H1 (cell line): ENCODE measurements at regions not wholly inside any gene's neighbourhood (a gene's known extent, or its start where the extent isn't known, plus 50 kb on each side); places are given as distances from the start of the nearest gene placed in this dataset.
A peak's percentile ranks its signal among the peaks of the same experiment; 100 is the strongest.

Experiments
- CTCF ChIA-PET: fragments of 300-600 bp; sonication (Branson Sonifier 250); formaldehyde crosslinking; loops from one replicate; lab custom pipeline; 2021; ENCODE audit not compliant: partially characterized antibody; lab: Charles Lee
- POLR2A ChIA-PET: fragments of 300-600 bp; sonication (Branson Sonifier 250); formaldehyde crosslinking; loops from one replicate; lab custom pipeline; 2021; ENCODE audit warnings: inconsistent platforms; ENCODE audit not compliant: partially characterized antibody; lab: Charles Lee
- DNase-seq, 2 experiments: peaks; one replicate each; pipeline versions ENCODE4 v3.0.0 to v3.0.0-alpha.2; 2010 to 2022; ENCODE audit warnings: low spot score in 2 of 2, low read depth in 1 of 2, mixed read lengths in 1 of 2
- FAIRE-seq: peaks from 2 replicates; lab custom pipeline; 2011; peaks lifted over from hg19 to GRCh38; lab: Jason Lieb, UNC
- H2AFZ ChIP-seq: 2 replicates; pipeline ENCODE4 v1.8.1; 2012; ENCODE audit warnings: low read length, inconsistent platforms
- H2AK5ac ChIP-seq: 2 replicates; pipeline ENCODE4 v1.6.1; 2013; ENCODE audit warnings: low read depth, low read length
- H2BK120ac ChIP-seq: replicated peaks from 2 replicates; pipeline ENCODE3; 2013; ENCODE audit warnings: low read depth, low read length, inconsistent platforms
- H2BK12ac ChIP-seq: 2 replicates; pipeline ENCODE4 v1.6.1; 2013; ENCODE audit warnings: low read depth, low read length
- H2BK15ac ChIP-seq: 2 replicates; pipeline ENCODE4 v1.6.1; 2013; ENCODE audit warnings: low read length
- H2BK20ac ChIP-seq: 2 replicates; pipeline ENCODE4 v1.6.1; 2013; ENCODE audit warnings: low read length
- H2BK5ac ChIP-seq: 2 replicates; pipeline ENCODE4 v1.6.1; 2013; ENCODE audit warnings: low read depth, low read length
- H3K14ac ChIP-seq: 2 replicates; pipeline ENCODE4 v1.6.1; 2013; ENCODE audit warnings: inconsistent platforms; ENCODE audit not compliant: insufficient read length
- H3K18ac ChIP-seq: 2 replicates; pipeline ENCODE4 v1.6.1; 2013; ENCODE audit warnings: low read length; ENCODE audit errors: extremely low read depth
- H3K23ac ChIP-seq: 2 replicates; pipeline ENCODE4 v1.6.1; 2013; ENCODE audit warnings: inconsistent platforms; ENCODE audit not compliant: insufficient read length
- H3K23me2 ChIP-seq: 2 replicates; pipeline ENCODE4 v1.6.1; 2013; ENCODE audit warnings: low read depth, low read length
- H3K27ac ChIP-seq: 2 replicates; pipeline ENCODE4 v1.6.1; 2011; ENCODE audit warnings: low read depth, low read length, inconsistent platforms
- H3K27me3 ChIP-seq, 4 experiments: replicated peaks in 1 of 4; 1 replicate in 1 of 4; 2 replicates in 3 of 4; pipeline versions ENCODE4 v1.6.1 to v1.8.1; 2011 to 2013; ENCODE audit warnings: low read length in 3 of 4, mild to moderate bottlenecking in 3 of 4, inconsistent platforms in 2 of 4, mixed read lengths in 2 of 4, moderate library complexity in 1 of 4; ENCODE audit not compliant: control insufficient read depth in 3 of 4, insufficient read depth in 3 of 4; ENCODE audit errors: extremely low read depth in 1 of 4
- H3K36me3 ChIP-seq, 4 experiments: 2 replicates each; pipeline versions ENCODE4 v1.6.1 to v1.8.1; 2011 to 2013; ENCODE audit warnings: mild to moderate bottlenecking in 4 of 4, low read length in 3 of 4, moderate library complexity in 2 of 4, control low read depth in 1 of 4, inconsistent platforms in 1 of 4; ENCODE audit not compliant: insufficient read depth in 4 of 4, control insufficient read depth in 2 of 4
- H3K4ac ChIP-seq: replicated peaks from 2 replicates; pipeline ENCODE3; 2013; ENCODE audit warnings: low read length, low read depth, mixed read lengths, inconsistent platforms; ENCODE audit not compliant: insufficient read length
- H3K4me1 ChIP-seq, 4 experiments: replicated peaks in 1 of 4; 1 replicate in 1 of 4; 2 replicates in 3 of 4; pipeline versions ENCODE4 v1.6.1 to v1.8.1; 2011 to 2013; ENCODE audit warnings: low read length in 3 of 4, inconsistent platforms in 2 of 4, mixed read lengths in 1 of 4; ENCODE audit not compliant: insufficient read depth in 4 of 4, control insufficient read depth in 3 of 4
- H3K4me2 ChIP-seq, 2 experiments: 2 replicates each; pipeline versions ENCODE4 v1.6.1 to v1.8.1; 2011 to 2013; ENCODE audit warnings: low read depth in 2 of 2, low read length in 2 of 2, control low read depth in 1 of 2, inconsistent platforms in 1 of 2, mild to moderate bottlenecking in 1 of 2; ENCODE audit not compliant: insufficient read depth in 1 of 2
- H3K4me3 ChIP-seq, 4 experiments: fragments of 200-600, 300-600 bp in 1 of 4; sonication (generic), shearing (Covaris generic), sonication (Bioruptor Twin) in 1 of 4; 2 replicates each; pipeline versions ENCODE4 v1.5.1 to v1.8.1; 2011 to 2016; ENCODE audit warnings: low read length in 4 of 4, low read depth in 3 of 4, control low read depth in 2 of 4, inconsistent platforms in 2 of 4, mild to moderate bottlenecking in 2 of 4, mixed read lengths in 1 of 4, moderate library complexity in 1 of 4; ENCODE audit not compliant: insufficient read depth in 2 of 4; ENCODE audit errors: extremely low read depth in 1 of 4
- H3K56ac ChIP-seq: replicated peaks from 2 replicates; pipeline ENCODE3; 2013; ENCODE audit warnings: low read depth, mild to moderate bottlenecking, mixed read lengths, low read length, inconsistent platforms; ENCODE audit not compliant: insufficient read length
- H3K79me1 ChIP-seq: 2 replicates; pipeline ENCODE4 v1.6.1; 2013; ENCODE audit warnings: low read depth, low read length, control low read depth
- H3K79me2 ChIP-seq, 2 experiments: 2 replicates each; pipeline versions ENCODE4 v1.6.1 to v1.8.1; 2012 to 2013; ENCODE audit warnings: low read length in 2 of 2, mild to moderate bottlenecking in 2 of 2, inconsistent platforms in 1 of 2; ENCODE audit not compliant: insufficient read depth in 2 of 2, control insufficient read depth in 1 of 2
- H3K9ac ChIP-seq, 4 experiments: replicated peaks in 1 of 4; 1 replicate in 1 of 4; 2 replicates in 3 of 4; pipeline versions ENCODE4 v1.6.1 to v1.8.1; 2011 to 2013; ENCODE audit warnings: low read depth in 3 of 4, low read length in 3 of 4, control low read depth in 2 of 4, mild to moderate bottlenecking in 2 of 4, moderate library complexity in 2 of 4, inconsistent platforms in 1 of 4; ENCODE audit errors: extremely low read depth in 1 of 4
- H3K9me3 ChIP-seq, 2 experiments: 2 replicates each; pipeline versions ENCODE4 v1.6.1 to v1.8.1; 2012 to 2013; ENCODE audit warnings: mild to moderate bottlenecking in 2 of 2, moderate library complexity in 2 of 2, control low read depth in 1 of 2, inconsistent platforms in 1 of 2, low read depth in 1 of 2, low read length in 1 of 2, mixed read lengths in 1 of 2; ENCODE audit not compliant: insufficient read depth in 2 of 2
- H4K20me1 ChIP-seq, 2 experiments: replicated peaks in 1 of 2; 2 replicates each; pipeline versions ENCODE3 to v1.8.1; 2011 to 2013; ENCODE audit warnings: inconsistent platforms in 2 of 2, low read length in 2 of 2, mild to moderate bottlenecking in 1 of 2; ENCODE audit not compliant: insufficient read depth in 2 of 2, control insufficient read depth in 1 of 2
- H4K5ac ChIP-seq: 2 replicates; pipeline ENCODE4 v1.6.1; 2013; ENCODE audit warnings: low read length, low read depth, mixed read lengths, inconsistent platforms; ENCODE audit not compliant: insufficient read length
- H4K8ac ChIP-seq: 2 replicates; pipeline ENCODE4 v1.8.0; 2013; ENCODE audit warnings: mild to moderate bottlenecking, moderate library complexity, low read length, inconsistent platforms; ENCODE audit not compliant: insufficient read depth; ENCODE audit errors: extremely low read depth
- H4K91ac ChIP-seq: replicated peaks from 2 replicates; pipeline ENCODE3; 2013; ENCODE audit warnings: low read length, mixed read lengths, inconsistent platforms; ENCODE audit not compliant: insufficient read length
- BRCA1 ChIP-seq: IDR thresholded peaks from 2 replicates; pipeline ENCODE4 v1.6.1; 2012; ENCODE audit warnings: low read depth, low read length, improper control_type of control experiment
- CEBPB ChIP-seq: IDR thresholded peaks from 2 replicates; pipeline ENCODE4 v1.6.1; 2012; ENCODE audit warnings: low read depth, low read length
- CHD1 ChIP-seq: IDR thresholded peaks from 2 replicates; pipeline ENCODE4 v1.6.1; 2012; ENCODE audit warnings: low read depth, low read length, improper control_type of control experiment
- CHD2 ChIP-seq: IDR thresholded peaks from 2 replicates; pipeline ENCODE4 v1.6.1; 2012; ENCODE audit warnings: low read length, improper control_type of control experiment
- EZH2 ChIP-seq: fragments of 200-600 bp; sonication (generic); IDR thresholded peaks from 2 replicates; pipeline ENCODE4 v1.7.1; 2012; ENCODE audit warnings: low read depth, mild to moderate bottlenecking, moderate library complexity, low read length, inconsistent platforms; ENCODE audit not compliant: severe bottlenecking
- GTF2F1 ChIP-seq: IDR thresholded peaks from 2 replicates; pipeline ENCODE4 v1.6.1; 2012; ENCODE audit warnings: low read depth, low read length, improper control_type of control experiment, borderline replicate concordance
- JUN ChIP-seq: IDR thresholded peaks from 2 replicates; pipeline ENCODE4 v1.6.1; 2011; ENCODE audit warnings: low read depth, mild to moderate bottlenecking, improper control_type of control experiment, low read length
- JUND ChIP-seq: IDR thresholded peaks from 2 replicates; pipeline ENCODE4 v1.6.1; 2011; ENCODE audit warnings: mild to moderate bottlenecking, improper control_type of control experiment, low read length
- NRF1 ChIP-seq: IDR thresholded peaks from 2 replicates; pipeline ENCODE4 v1.6.1; 2011; ENCODE audit warnings: mild to moderate bottlenecking, low read depth, low read length, improper control_type of control experiment
- PHF8 ChIP-seq: fragments of 200-600 bp; sonication (generic); conservative IDR thresholded peaks from 2 replicates; pipeline ENCODE4 v1.7.1; 2012; ENCODE audit warnings: low read depth, mild to moderate bottlenecking, inconsistent platforms, low read length, moderate library complexity
- SAP30 ChIP-seq: fragments of 300-600 bp; sonication (generic); IDR thresholded peaks from 2 replicates; pipeline ENCODE4 v1.7.1; 2012; ENCODE audit warnings: low read length, moderate library complexity, mild to moderate bottlenecking, inconsistent platforms; ENCODE audit not compliant: insufficient read depth, insufficient replicate concordance
- TAF1 ChIP-seq: IDR thresholded peaks from 2 replicates; pipeline ENCODE4 v1.6.1; 2011; ENCODE audit warnings: mild to moderate bottlenecking, low read depth, low read length
- TEAD4 ChIP-seq: IDR thresholded peaks from 2 replicates; pipeline ENCODE4 v1.6.1; 2012; ENCODE audit warnings: low read depth, low read length, inconsistent platforms, mixed read lengths
- WGBS, 2 experiments: shearing (Covaris generic) in 1 of 2; methylation state at CpG; one replicate each; pipeline versions ENCODE4 v1.1.6 to v1.1.7; 2013 to 2015; ENCODE audit warnings: low lambda C conversion rate in 2 of 2, mixed read lengths in 2 of 2, inconsistent platforms in 1 of 2, low coverage in 1 of 2, missing lambda C conversion rate in 1 of 2; ENCODE audit not compliant: insufficient replicate concordance in 2 of 2, insufficient coverage in 1 of 2, insufficient read length in 1 of 2; ENCODE audit errors: extremely low coverage in 1 of 2, missing lambda C conversion rate in 1 of 2; 5-methylcytosine and 5-hydroxymethylcytosine counted together

DNA sequence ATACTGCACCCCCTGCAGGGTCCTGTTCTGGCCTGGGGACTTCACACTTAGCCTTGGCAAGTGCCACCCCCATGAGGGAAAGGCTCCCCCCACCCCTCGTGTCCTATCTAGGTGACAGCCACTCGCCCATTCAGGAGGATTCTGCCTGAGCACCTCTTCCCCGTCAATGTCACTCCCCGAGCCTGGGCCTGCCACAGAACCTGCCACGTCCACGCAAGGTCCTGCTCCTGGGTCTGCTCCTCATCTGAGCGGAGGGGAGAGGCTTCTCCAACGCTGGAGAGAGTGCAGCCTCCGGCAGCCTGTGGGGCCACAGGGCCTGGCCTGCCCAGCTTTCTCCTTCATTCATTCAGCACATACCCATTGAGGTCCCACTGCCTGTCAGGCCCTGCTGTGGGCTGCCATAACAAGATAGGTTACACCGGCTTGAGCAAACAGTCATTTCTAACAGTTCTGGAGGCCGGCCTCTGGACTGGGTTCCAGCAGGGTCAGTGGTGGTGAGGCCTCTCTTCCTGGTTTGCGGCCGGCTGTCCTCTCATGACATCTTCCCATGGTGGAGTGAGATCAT lies 92.0 kb upstream of the RET start:
- no peak overlapping the region for H2AK5ac ChIP-seq
- DNase-seq: peak in 1 of 2 experiments; percentile 31
- H2BK120ac ChIP-seq: no peak overlapping the region
- no peak overlapping the region for H2BK12ac ChIP-seq
- H3K23me2 ChIP-seq: 0 out of 2 replicates have a peak, but pooled peaks cover 1% of the 10 kb centered on the region
- POLR2A ChIA-PET: no interaction called here
- H3K4me3 ChIP-seq: no peak overlapping the region
- no peaks in the 10 kb centered on the region for H3K79me1 ChIP-seq
- H2AFZ ChIP-seq: no peak overlapping the region
- H3K4me2 ChIP-seq: no peak overlapping the region
- H4K20me1 ChIP-seq: no peaks in the 10 kb centered on the region
- no peaks in the 10 kb centered on the region for H3K9me3 ChIP-seq
- H2BK5ac ChIP-seq: no peak overlapping the region
- no peak overlapping the region for H2BK20ac ChIP-seq
- no peaks in the 10 kb centered on the region for H3K36me3 ChIP-seq
- no peak overlapping the region for H3K56ac ChIP-seq
- H3K9ac ChIP-seq: no peak overlapping the region
- no peaks in the 10 kb centered on the region; a peak in 1 of 7 replicates for H3K27me3 ChIP-seq
- no peak overlapping the region for H3K4ac ChIP-seq
- no peaks in the 10 kb centered on the region for H3K79me2 ChIP-seq
- CTCF ChIA-PET: interaction anchor here (1.3 kb wide), 1 partner anchor 10 kb away, joined by 3 read pairs; no protein-coding TSS in a partner anchor
- H3K14ac ChIP-seq: no peak overlapping the region
- 93% methylated on average over 13 of the region's 13 CpGs; no CpG with 5 or more reads in 1 of the 2 experiments for WGBS, 2 experiments
- H3K18ac ChIP-seq: no peak overlapping the region
- H3K4me1 ChIP-seq: no peaks in the 10 kb centered on the region
- no peak for FAIRE-seq
- H3K27ac ChIP-seq: no peak overlapping the region
- H4K91ac ChIP-seq: no peak overlapping the region
- H4K5ac ChIP-seq: no peak overlapping the region
- no peak overlapping the region for H3K23ac ChIP-seq
- 0 out of 2 replicates have a peak overlapping the region, but pooled peaks have one; percentile 29 for H2BK15ac ChIP-seq
- no peak overlapping the region for H4K8ac ChIP-seq
- TF ChIP-seq JUN: no peak
- no peak for TF ChIP-seq BRCA1
- no peak for TF ChIP-seq CHD1
- no peak for TF ChIP-seq TAF1
- no peak for TF ChIP-seq TEAD4
- no peak for TF ChIP-seq PHF8
- TF ChIP-seq NRF1: no peak
- no peak for TF ChIP-seq GTF2F1
- TF ChIP-seq CEBPB: no peak
- no peak for TF ChIP-seq CHD2
- no peak for TF ChIP-seq SAP30
- TF ChIP-seq EZH2: no peak
- TF ChIP-seq JUND: no peak
